ENCODE measurements at regions not wholly inside any gene's neighbourhood (a gene's known extent, or its start where the extent isn't known, plus 50 kb on each side); places are given as distances from the start of the nearest gene placed in this dataset.

DNA sequence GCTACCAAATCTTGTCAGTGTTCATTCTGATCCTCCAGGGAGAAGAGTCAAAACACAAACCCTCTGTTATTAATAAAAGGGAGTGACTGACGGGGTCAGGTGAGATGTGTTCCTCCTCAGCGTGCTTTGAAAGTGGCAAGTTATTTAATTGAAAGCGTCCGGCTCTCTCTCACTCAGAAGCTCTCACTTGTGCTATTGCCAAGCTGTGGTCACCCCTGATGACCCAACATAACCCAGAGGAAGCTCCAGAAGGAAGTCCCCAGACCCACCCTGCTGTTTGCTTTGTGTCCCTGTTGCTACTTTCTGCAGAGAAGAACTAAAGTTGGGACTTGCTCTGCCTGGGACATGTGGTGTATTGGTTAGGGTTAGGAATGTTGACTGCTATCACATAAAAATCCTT is 235.6 kb downstream of the EDEM1 start:
- no peak for DNase-seq
- intact Hi-C loops (cut with micrococcal nuclease), result no loop called here
- ATAC-seq, result peak; percentile 59

DNA sequence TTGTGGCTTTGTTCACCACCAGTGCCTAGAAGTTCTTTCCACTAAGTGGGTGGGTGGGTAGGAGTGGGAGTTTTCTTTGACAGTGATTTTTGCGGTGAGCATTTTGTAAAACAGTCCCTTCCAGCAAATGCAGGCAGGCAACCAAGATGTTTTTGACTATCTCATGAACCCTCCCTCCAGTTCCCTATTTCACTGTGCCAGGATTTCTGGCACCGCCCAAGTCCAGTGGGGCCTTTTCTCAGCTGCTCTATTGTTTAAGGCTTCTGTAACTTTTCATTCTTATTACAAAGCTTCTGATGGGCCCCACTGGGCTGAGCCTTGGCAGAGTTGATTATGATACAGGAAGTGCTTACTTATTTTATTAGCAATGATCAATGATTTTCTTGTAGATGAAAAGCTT is 236.0 kb downstream of the EDEM1 start:
- intact Hi-C loops (cut with micrococcal nuclease), result no loop called here
- no peak for DNase-seq
- peak; percentile 61 for ATAC-seq

DNA sequence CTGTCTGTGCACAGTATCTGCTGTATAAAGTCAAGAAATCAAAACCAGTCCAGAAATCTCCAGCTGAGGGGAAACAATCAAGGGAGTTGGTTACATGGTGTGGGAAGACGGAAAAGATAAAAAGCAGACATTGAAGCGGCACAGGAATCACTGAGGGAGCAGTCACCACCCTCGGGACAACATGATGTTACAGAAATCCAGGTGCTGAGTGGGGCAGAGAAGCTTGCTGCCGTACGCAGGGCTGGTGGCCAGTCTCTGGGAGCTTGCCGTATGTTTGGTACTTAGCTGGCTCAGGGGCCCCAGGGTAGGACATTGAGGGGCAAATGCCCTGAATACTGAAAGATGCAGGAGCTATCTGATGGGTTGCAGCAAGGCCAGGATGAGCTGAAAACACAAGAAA is 237.9 kb downstream of the EDEM1 start:
- DNase-seq (no peak), ATAC-seq (no peak)
- intact Hi-C loops (cut with micrococcal nuclease), result no loop called here

DNA sequence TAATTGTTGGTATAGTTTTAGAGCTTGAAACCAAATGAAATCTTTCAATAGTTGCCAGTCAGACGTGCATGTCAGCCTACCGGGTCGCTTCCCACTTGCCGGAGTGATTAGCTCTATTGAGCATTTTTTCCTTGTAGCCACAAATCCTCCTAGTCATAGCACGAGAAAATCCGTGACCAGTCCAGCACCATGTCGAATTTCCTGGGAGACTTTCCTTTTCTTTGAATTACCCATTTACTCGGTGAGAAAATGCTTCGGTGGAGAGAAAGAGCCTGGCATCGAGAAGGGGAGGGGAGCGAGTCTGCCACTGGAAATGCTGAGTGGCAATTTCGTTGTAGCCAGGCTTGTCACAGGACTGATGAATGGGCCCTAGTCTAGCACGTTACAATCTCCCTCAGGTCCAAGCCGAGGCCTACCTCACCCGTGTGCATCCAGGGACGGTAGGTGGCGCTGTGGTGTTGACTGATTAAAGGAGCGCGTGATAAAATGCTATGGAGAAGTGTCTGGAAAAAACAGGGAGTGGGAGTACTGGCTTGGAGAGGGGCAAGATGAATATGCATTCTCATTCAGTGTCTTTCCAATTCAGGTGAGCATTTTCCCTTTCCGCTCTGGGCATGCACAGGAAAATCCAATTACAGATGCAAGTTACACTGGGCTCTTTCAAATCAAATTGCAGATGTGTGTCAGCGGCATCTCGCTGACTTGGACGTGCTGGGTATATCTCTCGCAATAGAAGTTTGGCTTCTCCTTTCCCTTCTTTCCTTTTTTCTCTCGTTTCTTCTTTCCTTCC is 238.8 kb downstream of the EDEM1 start:
- DNase-seq, result peak; percentile 81
- intact Hi-C loops (cut with micrococcal nuclease), result no loop called here

DNA sequence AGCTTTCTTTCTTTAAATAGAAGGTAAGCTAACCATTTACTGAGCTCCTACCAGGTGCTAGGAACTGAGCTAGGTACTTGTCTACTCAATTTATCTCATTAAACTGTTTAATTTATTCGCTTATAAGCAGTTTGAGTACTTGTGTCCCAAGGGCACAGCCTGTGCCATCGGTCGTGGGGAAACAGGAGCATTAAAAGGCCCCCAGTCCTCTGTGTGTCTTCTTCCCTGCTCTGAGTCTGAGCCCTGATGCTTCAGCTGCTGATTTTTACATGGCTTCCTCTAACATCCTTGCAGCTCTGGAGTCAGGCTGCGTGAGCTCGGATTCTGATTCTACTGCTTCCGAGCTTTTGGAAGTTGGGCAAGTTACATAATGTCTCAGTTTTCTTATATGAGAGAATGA is 239.5 kb downstream of the EDEM1 start:
- intact Hi-C loops (cut with micrococcal nuclease), result no loop called here
- DNase-seq (no peak), ATAC-seq (no peak)

More for the DNA sequence above, 238.8 kb downstream of the EDEM1 start:
- ATAC-seq, result peak; percentile 69

DNA sequence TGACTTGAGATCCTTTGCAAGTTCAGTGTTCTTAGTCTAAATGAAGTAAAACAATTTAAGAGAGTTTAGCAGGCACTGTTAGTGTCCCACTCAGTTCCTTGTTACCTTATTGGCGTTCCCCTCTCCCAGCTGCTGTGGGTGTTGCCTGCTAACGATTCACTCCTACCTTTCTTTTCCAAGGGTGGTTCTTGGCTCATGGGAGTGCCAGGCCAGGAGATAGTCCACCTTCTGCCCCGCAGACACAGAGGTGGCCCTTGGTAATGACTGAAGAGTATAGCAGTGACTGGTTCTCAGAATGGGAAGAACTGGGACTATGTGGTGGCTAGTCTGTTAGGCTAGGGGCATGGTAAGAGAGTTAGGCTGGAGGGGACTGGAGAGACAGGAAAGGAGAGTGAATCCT is 240.4 kb downstream of the EDEM1 start:
- no peak for ATAC-seq
- intact Hi-C loops (cut with micrococcal nuclease), result no loop called here
- DNase-seq, result no peak

DNA sequence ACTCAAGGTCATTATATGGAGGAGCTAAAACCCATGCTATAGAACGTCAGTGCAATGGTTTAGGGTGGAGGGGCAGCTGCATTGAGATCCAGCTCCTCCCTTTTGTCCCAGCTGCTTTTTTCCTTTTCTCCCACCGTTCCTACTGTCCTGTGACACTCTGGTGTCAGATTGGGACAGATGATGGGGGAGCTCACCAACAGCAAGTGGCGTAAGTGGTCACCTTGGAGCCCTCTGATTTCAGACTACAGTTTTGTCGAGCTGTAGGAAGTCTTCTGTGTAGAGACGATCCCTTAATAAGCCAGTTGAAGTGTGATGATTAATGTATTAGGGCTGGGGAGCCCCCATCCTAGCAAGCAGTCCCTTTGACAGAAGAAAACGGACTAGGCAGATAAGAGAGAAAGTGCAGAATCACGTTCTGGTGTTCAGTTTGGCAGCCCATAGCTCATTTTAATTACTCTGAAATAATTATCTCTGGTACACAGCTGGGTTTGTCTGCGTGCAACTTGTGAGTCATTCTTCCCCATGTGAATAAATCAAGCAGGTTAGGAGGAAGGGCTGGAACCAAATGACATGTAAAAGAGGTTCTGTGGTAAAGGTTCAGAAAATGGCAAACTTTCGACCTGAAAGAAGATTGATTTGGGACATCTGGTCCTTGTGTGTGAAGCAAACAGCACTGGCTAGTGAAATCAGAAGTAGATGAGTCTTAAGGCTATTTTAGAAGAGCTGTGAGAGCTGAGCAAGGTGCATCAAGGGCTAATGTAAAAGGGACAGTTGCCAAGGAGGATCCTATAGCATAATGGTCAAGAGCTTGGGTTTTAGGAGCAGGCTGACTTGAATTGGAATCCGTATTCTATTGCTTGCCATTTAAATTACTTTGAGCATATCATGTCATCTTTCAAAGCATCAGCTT is 241.4 kb downstream of the EDEM1 start:
- intact Hi-C loops (cut with micrococcal nuclease), result no loop called here
- ATAC-seq, result no peak
- no peak for DNase-seq

DNA sequence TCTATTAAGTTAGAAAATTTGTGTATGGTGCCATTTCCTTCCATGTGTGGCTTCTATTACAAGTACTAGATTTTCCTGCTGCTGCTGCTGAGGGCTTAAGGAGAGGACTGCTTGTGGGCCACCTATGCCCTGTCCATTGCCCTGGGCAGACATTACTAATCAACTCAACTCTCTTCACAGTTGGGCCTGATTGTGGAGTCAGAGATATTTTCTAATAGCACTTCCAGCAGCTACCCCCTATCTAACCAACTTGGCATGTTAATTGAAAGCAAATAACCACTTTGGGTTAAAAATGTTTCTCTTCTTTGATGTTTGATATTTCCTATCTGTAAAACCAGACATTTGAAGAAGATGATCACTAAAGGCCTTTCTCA is 242.0 kb downstream of the EDEM1 start:
- no peak for ATAC-seq

DNA sequence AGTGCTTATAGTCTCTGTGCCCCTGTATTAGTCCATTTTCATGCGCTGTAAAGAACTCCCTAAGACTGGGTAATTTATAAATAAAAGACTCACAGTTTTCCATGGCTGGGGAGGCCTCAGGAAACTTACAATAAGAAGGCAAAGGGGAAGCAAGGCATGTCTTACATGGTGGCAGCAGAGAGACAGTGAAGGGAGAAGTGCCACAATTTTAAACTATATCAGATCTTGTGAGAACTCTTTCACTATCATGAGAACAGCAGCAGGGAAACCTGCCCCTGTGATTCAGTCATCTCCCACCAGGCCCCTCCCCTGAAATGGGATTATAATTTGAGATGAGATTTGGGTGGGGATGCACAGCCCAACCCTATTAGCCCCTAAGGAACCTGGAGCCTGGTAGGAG is 243.2 kb downstream of the EDEM1 start:
- intact Hi-C loops (cut with micrococcal nuclease), result no loop called here
- no peak for DNase-seq

More for the DNA sequence above, 242.0 kb downstream of the EDEM1 start:
- intact Hi-C loops (cut with micrococcal nuclease), result no loop called here
- DNase-seq, result no peak

DNA sequence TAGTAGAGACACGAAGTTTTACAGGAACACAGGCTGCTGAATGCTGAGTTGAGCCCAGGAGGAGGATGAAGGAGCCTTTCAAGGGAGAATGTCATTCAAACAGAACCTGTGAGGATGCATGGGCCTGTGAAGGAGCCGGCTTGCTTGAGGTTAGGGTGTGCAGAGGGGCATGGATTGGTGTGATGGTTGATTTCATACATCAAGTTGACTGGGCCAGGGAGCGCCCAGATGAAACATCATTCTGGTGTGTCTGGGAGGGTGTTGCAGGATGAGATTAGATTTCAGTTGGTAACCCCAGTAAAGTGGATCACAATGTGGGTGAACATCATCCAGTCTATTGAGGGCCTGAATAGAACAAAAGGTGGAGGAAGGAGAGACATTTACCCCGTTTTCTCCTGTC is 243.6 kb downstream of the EDEM1 start:
- intact Hi-C loops (cut with micrococcal nuclease), result no loop called here
- ATAC-seq (no peak), DNase-seq (no peak)

More for the DNA sequence above, 243.2 kb downstream of the EDEM1 start:
- ATAC-seq, result no peak

DNA sequence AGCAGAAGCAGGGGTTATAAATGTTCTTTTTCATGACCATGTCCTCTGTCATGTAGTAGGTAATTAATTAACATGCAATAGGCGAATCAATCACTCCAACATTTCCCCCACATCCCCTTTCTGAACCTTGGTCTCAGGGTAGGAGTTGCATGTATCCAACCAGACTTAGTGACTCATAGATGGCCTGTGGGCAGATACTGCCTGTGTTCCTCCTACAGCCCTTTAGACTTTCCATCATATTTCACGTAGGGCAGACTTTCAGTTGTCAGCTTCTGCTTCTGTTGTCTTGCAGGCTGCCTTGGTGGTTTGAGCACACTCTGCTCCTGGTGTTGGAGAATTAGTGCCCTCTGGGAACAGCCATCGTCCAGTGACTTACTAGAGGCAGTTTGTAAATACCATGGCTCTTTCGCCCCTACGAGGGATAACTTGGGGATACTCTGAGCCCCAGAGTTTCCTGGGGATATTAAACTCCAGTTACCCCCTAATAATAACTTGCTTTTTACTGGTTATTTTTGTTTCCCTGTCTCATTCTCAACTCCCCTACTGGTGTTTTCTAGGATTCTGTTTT is 244.4 kb downstream of the EDEM1 start:
- intact Hi-C loops (cut with micrococcal nuclease), result no loop called here
- ATAC-seq, result no peak
- DNase-seq, result no peak

DNA sequence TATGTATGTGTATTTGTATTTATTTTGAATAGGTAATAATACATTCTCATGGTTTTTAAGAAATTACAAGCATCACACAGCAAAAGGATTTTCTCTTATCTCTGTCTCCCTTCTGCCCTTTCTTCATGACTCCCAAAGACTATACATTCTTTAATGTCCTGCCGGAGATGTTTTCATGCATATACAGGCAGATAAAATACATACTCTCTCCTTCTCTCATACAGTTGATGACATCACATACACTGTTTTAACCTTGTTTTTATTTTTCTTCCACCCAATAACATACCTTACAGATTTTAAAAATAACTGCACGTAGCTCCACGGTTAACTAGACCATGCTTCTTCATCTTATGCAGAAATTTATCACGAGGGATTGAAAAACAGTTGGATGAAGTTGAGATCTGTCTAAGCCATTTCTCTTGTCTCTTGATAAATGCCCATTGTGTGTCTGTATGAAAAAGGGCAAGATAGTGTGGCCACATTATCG is 249.8 kb downstream of the EDEM1 start:
- ATAC-seq (no peak), DNase-seq (no peak)
- intact Hi-C loops (cut with micrococcal nuclease), result no loop called here

DNA sequence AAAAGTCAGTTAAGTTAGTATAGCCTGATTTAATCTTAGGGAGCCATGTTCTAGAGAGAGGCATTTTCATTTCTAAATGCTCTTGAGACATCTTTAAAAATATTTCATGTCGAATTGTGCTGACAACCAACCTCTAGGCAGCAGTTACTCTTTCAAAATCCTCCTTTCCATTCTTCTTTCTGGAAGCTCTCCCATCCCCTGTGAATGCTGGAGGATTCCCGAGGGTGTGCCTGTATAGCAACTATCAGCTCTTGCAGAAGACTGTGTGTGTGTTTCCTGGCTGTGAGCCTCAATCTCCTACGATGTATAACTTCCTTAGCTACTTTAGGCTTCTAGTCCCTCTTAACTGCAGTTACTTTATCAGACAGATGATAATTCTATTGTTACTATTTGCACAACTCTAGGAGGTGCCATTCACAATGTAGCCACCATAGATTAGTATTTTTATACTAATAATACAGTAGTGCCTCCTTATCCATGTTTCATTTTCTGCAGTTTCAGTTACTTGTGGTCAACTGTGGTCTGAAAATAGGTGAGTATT is 250.3 kb downstream of the EDEM1 start:
- intact Hi-C loops (cut with micrococcal nuclease), result no loop called here
- DNase-seq (no peak), ATAC-seq (no peak)

DNA sequence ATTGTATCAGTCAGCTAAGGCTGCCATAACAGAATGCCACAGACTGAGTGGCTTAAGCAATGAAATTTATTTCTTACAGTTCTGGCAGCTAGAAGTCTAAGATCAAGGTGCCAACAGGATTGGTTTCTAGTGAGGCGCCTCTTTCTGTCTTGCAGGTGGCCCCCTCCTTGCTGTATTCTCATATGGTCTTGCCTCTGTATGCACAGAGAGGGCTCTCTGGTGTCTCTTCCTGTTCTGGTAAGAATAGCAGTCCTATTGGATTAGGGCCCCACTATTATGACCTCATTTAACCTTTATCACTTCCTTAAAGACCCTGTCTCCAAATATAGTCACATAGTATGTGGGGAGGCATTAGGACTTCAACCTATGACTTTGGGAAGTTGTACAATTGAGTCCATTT is 253.9 kb downstream of the EDEM1 start:
- DNase-seq (no peak), ATAC-seq (no peak)
- intact Hi-C loops (cut with micrococcal nuclease), result no loop called here

DNA sequence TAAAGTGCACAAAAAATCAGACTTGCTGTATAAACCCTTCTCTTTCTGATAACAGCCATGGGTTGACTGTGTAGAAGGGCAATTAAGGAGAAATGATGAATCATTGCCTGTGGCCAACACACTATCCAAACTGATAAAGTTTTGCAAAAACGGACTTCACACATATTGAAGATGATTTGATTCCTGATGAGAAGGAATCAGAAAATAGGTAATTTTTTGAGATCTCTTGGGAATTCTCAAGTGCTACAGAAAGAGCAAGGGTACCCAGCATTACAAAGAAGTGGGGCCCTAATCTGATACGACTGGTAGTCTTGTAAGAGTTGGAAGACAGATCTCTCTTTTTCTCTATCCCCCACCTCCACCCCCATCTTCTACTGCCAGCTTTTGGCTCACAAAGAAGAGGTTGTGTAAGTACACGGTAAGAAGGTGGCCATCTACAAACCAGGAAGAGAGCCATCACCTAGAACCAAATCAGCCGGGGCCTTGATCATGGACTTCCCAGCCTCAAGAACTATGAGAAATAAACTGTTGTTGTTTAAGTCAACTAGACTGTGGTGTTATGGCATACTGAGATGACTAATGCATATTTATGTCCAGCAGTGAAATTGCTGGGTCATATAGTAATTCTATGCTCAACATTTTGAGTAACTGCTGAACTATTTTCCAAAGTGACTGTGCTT is 254.7 kb downstream of the EDEM1 start:
- ATAC-seq, result no peak
- intact Hi-C loops (cut with micrococcal nuclease), result no loop called here
- no peak for DNase-seq

DNA sequence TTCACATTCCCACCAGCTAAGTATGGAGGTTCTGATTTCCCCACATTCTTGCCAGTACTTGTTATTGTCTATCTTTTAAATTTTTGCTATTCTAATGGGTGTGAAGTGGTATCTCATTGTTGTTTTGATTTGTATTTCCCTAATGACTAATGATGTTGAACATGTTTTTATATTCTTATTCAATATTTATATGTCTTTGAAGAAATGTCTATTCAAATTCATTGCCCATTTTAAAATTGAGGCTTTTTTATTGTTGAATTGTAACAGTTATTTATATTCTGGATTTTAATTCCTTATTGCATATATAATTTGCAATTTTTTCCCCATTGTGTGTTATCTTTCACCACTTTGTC is 255.3 kb downstream of the EDEM1 start:
- ATAC-seq, result no peak
- intact Hi-C loops (cut with micrococcal nuclease), result no loop called here
- DNase-seq, result no peak

DNA sequence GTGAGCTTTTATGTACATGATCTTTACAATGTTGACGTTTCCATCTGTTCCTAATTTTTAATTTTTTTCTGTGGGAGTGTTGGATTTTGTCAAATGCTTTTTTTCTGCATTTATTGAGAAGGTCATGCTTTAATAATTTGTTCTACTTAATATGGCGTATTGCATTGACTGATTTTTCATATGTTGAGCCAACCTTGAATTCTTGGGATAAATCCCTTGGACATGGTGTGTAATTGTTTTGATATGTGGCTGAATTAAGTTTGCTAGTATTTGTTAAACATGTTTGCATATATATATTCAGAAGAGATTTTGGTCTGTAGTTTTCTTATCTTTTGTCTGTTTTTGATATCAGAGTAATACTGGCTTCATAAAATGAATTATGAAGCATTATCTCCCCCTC is 256.7 kb downstream of the EDEM1 start:
- DNase-seq, result no peak
- no peak for ATAC-seq
- intact Hi-C loops (cut with micrococcal nuclease), result no loop called here

DNA sequence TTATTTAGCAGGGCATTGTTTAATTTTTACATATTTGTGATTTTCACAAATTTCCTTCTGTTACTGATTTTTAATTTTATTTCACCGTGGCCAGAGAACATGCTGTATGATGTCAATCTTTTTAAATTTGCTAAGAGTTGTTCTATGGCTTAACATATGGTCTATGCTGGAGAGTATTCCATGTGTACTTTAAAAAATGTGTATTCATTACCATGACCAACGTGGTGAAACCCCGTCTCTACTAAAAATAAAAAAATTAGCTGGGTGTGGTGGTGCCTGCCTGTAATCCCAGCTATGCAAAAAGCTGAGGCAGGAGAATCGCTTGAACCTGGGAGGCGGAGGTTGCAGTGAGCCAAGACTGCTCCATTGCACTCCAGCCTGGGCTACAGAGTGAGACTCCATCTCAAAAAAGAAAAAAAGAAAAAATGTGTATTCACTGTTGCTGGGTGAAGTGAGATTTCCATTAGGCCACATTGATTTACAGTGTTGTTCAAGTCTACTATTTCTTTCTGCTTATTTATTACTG is 258.2 kb downstream of the EDEM1 start:
- ATAC-seq (no peak), DNase-seq (no peak)
- intact Hi-C loops (cut with micrococcal nuclease), result no loop called here

DNA sequence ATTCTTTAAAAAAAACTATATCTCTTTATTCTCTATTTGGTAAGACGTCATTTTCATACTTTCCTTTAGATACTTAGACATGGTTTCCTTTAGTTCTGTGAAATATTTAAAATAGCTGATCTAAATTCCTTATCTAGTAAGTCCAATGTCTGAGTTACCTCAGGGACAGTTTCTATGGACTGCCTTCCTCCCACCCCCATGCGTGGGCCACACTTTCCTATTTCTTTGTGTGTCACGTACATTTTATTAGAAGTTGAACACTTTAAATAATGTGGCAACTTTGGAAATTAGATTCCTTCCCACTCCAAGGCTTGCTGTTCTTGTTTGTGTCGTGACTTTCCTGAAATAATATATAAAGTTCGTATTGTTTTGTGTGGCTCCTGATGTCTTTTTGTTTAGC is 260.7 kb downstream of the EDEM1 start:
- ATAC-seq (no peak), DNase-seq (no peak)
- intact Hi-C loops (cut with micrococcal nuclease), result no loop called here

Data from left ventricle myocardium superior (tissue), 1 donor.